ENCODE measurements at regions not wholly inside any gene's neighbourhood (a gene's known extent, or its start where the extent isn't known, plus 50 kb on each side); places are given as distances from the start of the nearest gene placed in this dataset.

- Histone ChIP-seq H3K27me3 (ENCODE audit: insufficient read depth, low read depth, low read length) (no peaks in the 10 kb centered on the region), H3K36me3 (ENCODE audit: insufficient read depth, low read length) (no peaks in the 10 kb centered on the region), H3K9ac (ENCODE audit: low read length) (no peak overlapping the region), H3K4me2 (ENCODE audit: low read length) (no peak overlapping the region), H3F3A (ENCODE audit: insufficient read depth, low read length, poor library complexity, severe bottlenecking) (no peaks in the 10 kb centered on the region), H3K9me2 (ENCODE audit: insufficient read depth, low read length) (no peaks in the 10 kb centered on the region), H3K4me3 (ENCODE audit: low read length) (no peak overlapping the region), H2AFZ (ENCODE audit: low read depth, low read length) (no peak overlapping the region), H4K20me1 (ENCODE audit: insufficient read depth) (no peaks in the 10 kb centered on the region), H3K27ac (ENCODE audit: low read length) (no peak overlapping the region), H3K9me3 (ENCODE audit: low read length) (no peaks in the 10 kb centered on the region), H3K79me2 (replicated peaks; ENCODE audit: insufficient read depth, low read length) (no peaks in the 10 kb centered on the region)
- TF ChIP-seq REST (IDR thresholded peaks at IDR 0.05; ENCODE audit: borderline replicate concordance): no peak
- no peak for TF ChIP-seq EZH2 (IDR thresholded peaks at IDR 0.05; ENCODE audit: borderline replicate concordance, insufficient read depth, low read length, poor library complexity, severe bottlenecking)
- no peak for TF ChIP-seq SMC3 (conservative IDR thresholded peaks at IDR 0.05; ENCODE audit: poor library complexity)
- TF ChIP-seq CTCF (IDR thresholded peaks at IDR 0.05; ENCODE audit: poor library complexity, severe bottlenecking): no peak
- TF ChIP-seq MXI1 (conservative IDR thresholded peaks at IDR 0.05; ENCODE audit: poor library complexity, severe bottlenecking): no peak
- no peak for TF ChIP-seq TAF1 (IDR thresholded peaks at IDR 0.05; ENCODE audit: low read depth)
- no peak for TF ChIP-seq POLR2AphosphoS5 (IDR thresholded peaks at IDR 0.05)
- TF ChIP-seq RAD21 (conservative IDR thresholded peaks at IDR 0.05): no peak
Observed at GRCh38 chr4:171651071-171651470, 162.1 kb upstream of the GALNTL6 start.

- no peaks in the 10 kb centered on the region for H3K27me3 ChIP-seq (ENCODE audit: insufficient read depth, low read depth, low read length)
- H4K20me1 ChIP-seq (ENCODE audit: insufficient read depth): no peaks in the 10 kb centered on the region
- TF ChIP-seq TAF1 (IDR thresholded peaks at IDR 0.05; ENCODE audit: low read depth) (no peak), MXI1 (conservative IDR thresholded peaks at IDR 0.05; ENCODE audit: poor library complexity, severe bottlenecking) (no peak), EP300 (conservative IDR thresholded peaks at IDR 0.05; ENCODE audit: poor library complexity, severe bottlenecking) (no peak), CTCF (IDR thresholded peaks at IDR 0.05; ENCODE audit: poor library complexity, severe bottlenecking) (no peak), POLR2AphosphoS5 (IDR thresholded peaks at IDR 0.05) (no peak), EZH2 (IDR thresholded peaks at IDR 0.05; ENCODE audit: borderline replicate concordance, insufficient read depth, low read length, poor library complexity, severe bottlenecking) (no peak), REST (IDR thresholded peaks at IDR 0.05; ENCODE audit: borderline replicate concordance) (no peak), SMC3 (conservative IDR thresholded peaks at IDR 0.05; ENCODE audit: poor library complexity) (no peak), RAD21 (conservative IDR thresholded peaks at IDR 0.05) (no peak)
- no peaks in the 10 kb centered on the region for H3K9me2 ChIP-seq (ENCODE audit: insufficient read depth, low read length)
- H3K27ac ChIP-seq (ENCODE audit: low read length): no peak overlapping the region
- H3F3A ChIP-seq (ENCODE audit: insufficient read depth, low read length, poor library complexity, severe bottlenecking): no peaks in the 10 kb centered on the region
- H3K4me3 ChIP-seq (ENCODE audit: low read length): no peak overlapping the region
- no peaks in the 10 kb centered on the region for H3K79me2 ChIP-seq (replicated peaks; ENCODE audit: insufficient read depth, low read length)
- H3K36me3 ChIP-seq (ENCODE audit: insufficient read depth, low read length): no peaks in the 10 kb centered on the region
- H3K9ac ChIP-seq (ENCODE audit: low read length): no peak overlapping the region
- H2AFZ ChIP-seq (ENCODE audit: low read depth, low read length): no peak overlapping the region
- H3K4me2 ChIP-seq (ENCODE audit: low read length): no peak overlapping the region
- H3K9me3 ChIP-seq (ENCODE audit: low read length): no peaks in the 10 kb centered on the region
Observed at GRCh38 chr4:171650543-171650942, 162.7 kb upstream of the GALNTL6 start.
